Testis (tissue), 2 donors: ENCODE measurements at regions not wholly inside any gene's neighbourhood (a gene's known extent, or its start where the extent isn't known, plus 50 kb on each side); places are given as distances from the start of the nearest gene placed in this dataset.
"Not testable (repeated sequence)": the region's sequence is repeated elsewhere in the genome, so short reads cannot be mapped to it uniquely, and the experiment has no call there.

Source experiments
- DNase-seq: peaks from one replicate; pipeline ENCODE4 v3.0.0-alpha.2; 2019
- H3K27ac ChIP-seq, 2 donors: fragments of 200-600 bp; sonication (generic); one replicate each; pipeline ENCODE4 v1.5.1; 2019
- H3K27me3 ChIP-seq: fragments of 200-600 bp; sonication (generic); one replicate; pipeline ENCODE4 v1.5.1; 2019
- H3K36me3 ChIP-seq: fragments of 200-600 bp; sonication (generic); one replicate; pipeline ENCODE4 v1.5.1; 2017; ENCODE audit warnings: low read depth; ENCODE audit errors: missing control alignments
- H3K4me1 ChIP-seq: fragments of 200-600 bp; sonication (generic); one replicate; pipeline ENCODE4 v1.5.1; 2019
- H3K4me3 ChIP-seq, 2 donors: fragments of 200-600 bp; sonication (generic); one replicate each; pipeline ENCODE4 v1.5.1; 2017 to 2019
- H3K9me3 ChIP-seq: fragments of 200-600 bp; sonication (generic); one replicate; pipeline ENCODE4 v1.5.1; 2017
- CTCF ChIP-seq, 3 experiments: fragments of 450-650 bp in 2 of 3; fragments of 200-600 bp in 1 of 3; sonication (generic) in 1 of 3; IDR thresholded peaks; one replicate each; pipeline ENCODE4 v1.5.1; 2016 to 2019; ENCODE audit warnings: antibody characterized with exemption in 3 of 3, mild to moderate bottlenecking in 2 of 3, moderate library complexity in 1 of 3
- POLR2A ChIP-seq: fragments of 450-650 bp; IDR thresholded peaks from one replicate; pipeline ENCODE4 v1.6.1; 2017; ENCODE audit warnings: antibody characterized with exemption, mild to moderate bottlenecking, moderate library complexity
- WGBS, 2 donors: methylation state at CpG; one replicate each; pipeline ENCODE4 v1.1.5; 2018; 5-methylcytosine and 5-hydroxymethylcytosine counted together
- intact Hi-C: fragments of 100-400 bp; cut with DNase I; formaldehyde crosslinking; loops from one replicate; pipeline ENCODE4 v1.15.1; 2023; ENCODE audit warnings: low total_unique reads

GRCh38 chr4:42309361-42310260 is 87.7 kb upstream of the SHISA3 start:
- H3K27me3 ChIP-seq, result no peaks in the 10 kb centered on the region
- no peak for DNase-seq
- intact Hi-C loops, result no loop called here
- no peaks in the 10 kb centered on the region for H3K9me3 ChIP-seq
- no peak overlapping the region for H3K27ac ChIP-seq
- H3K4me1 ChIP-seq, result peaks cover 3% of the 10 kb centered on the region
- 86 to 90% methylated on average over 9 of the region's 9 CpGs for WGBS, 2 donors
- TF ChIP-seq POLR2A (no peak), CTCF (IDR thresholded peaks at IDR 0.05) (no peak)
- no peak overlapping the region for H3K4me3 ChIP-seq
- H3K36me3 ChIP-seq, result no peaks in the 10 kb centered on the region

- 83 to 89% methylated on average over 5 of the region's 5 CpGs for WGBS, 2 donors
- DNase-seq, result no peak
- TF ChIP-seq CTCF (IDR thresholded peaks at IDR 0.05), result no peak
- no peak for TF ChIP-seq POLR2A
- intact Hi-C loops, result no loop called here
- no peaks in the 10 kb centered on the region for H3K36me3 ChIP-seq
- H3K27me3 ChIP-seq, result no peaks in the 10 kb centered on the region
- H3K4me3 ChIP-seq, result no peak overlapping the region
- H3K27ac ChIP-seq, result no peak overlapping the region
- peaks cover 3% of the 10 kb centered on the region for H3K4me1 ChIP-seq
- no peaks in the 10 kb centered on the region for H3K9me3 ChIP-seq
Observed at GRCh38 chr4:42310358-42310757, 86.9 kb upstream of the SHISA3 start.

GRCh38 chr4:42310806-42311205 is 86.5 kb upstream of the SHISA3 start:
- TF ChIP-seq CTCF (IDR thresholded peaks at IDR 0.05) (no peak), POLR2A (no peak)
- H3K27ac ChIP-seq, result no peak overlapping the region

GRCh38 chr4:42311591-42311990 is 85.7 kb upstream of the SHISA3 start:
- H3K27ac ChIP-seq, result no peak overlapping the region
- WGBS, 2 donors, result 80 to 82% methylated on average over 3 of the region's 3 CpGs
- H3K27me3 ChIP-seq, result no peaks in the 10 kb centered on the region
- no peak for DNase-seq
- TF ChIP-seq POLR2A (no peak), CTCF (IDR thresholded peaks at IDR 0.05) (no peak)
- H3K4me3 ChIP-seq, result no peak overlapping the region
- no peaks in the 10 kb centered on the region for H3K36me3 ChIP-seq
- H3K9me3 ChIP-seq, result no peaks in the 10 kb centered on the region
- intact Hi-C loops, result no loop called here
- H3K4me1 ChIP-seq, result no peaks in the 10 kb centered on the region

More at GRCh38 chr4:42310806-42311205, 86.5 kb upstream of the SHISA3 start:
- Histone ChIP-seq H3K4me3 (no peak overlapping the region), H3K9me3 (no peaks in the 10 kb centered on the region), H3K4me1 (peaks cover 3% of the 10 kb centered on the region), H3K36me3 (no peaks in the 10 kb centered on the region), H3K27me3 (no peaks in the 10 kb centered on the region)
- 97 to 99% methylated on average over 5 of the region's 5 CpGs for WGBS, 2 donors
- intact Hi-C loops, result no loop called here
- no peak for DNase-seq

GRCh38 chr4:42313420-42313819 is 83.9 kb upstream of the SHISA3 start:
- H3K4me3 ChIP-seq, intact Hi-C loops, H3K27me3 ChIP-seq, H3K4me1 ChIP-seq, H3K9me3 ChIP-seq, DNase-seq, H3K27ac ChIP-seq, H3K36me3 ChIP-seq: not testable (repeated sequence)
- 93 to 96% methylated on average over 6 of the region's 6 CpGs for WGBS, 2 donors
